PC-9 (cell line): ENCODE measurements at regions not wholly inside any gene's neighbourhood (a gene's known extent, or its start where the extent isn't known, plus 50 kb on each side); places are given as distances from the start of the nearest gene placed in this dataset.

Experiments used
- CTCF ChIP-seq: fragments of 200-600 bp; sonication (generic); conservative IDR thresholded peaks from 2 replicates; pipeline ENCODE4 v1.6.1; 2017; ENCODE audit warnings: mixed run types, antibody characterized with exemption, mild to moderate bottlenecking, moderate library complexity
- EZH2 ChIP-seq: fragments of 200-600 bp; sonication (generic); IDR thresholded peaks from 2 replicates; pipeline ENCODE4 v1.8.0; 2017; ENCODE audit warnings: antibody characterized with exemption, low read depth

- no peak for TF ChIP-seq CTCF
- TF ChIP-seq EZH2: no peak
Measured at GRCh38 chr14:97748616-97749015, 951.4 kb downstream of the VRK1 start.
